ENCODE measurements at regions not wholly inside any gene's neighbourhood (a gene's known extent, or its start where the extent isn't known, plus 50 kb on each side); places are given as distances from the start of the nearest gene placed in this dataset.

- Mint-ChIP-seq H3K9me3 (no peaks in the 10 kb centered on the region), H3K27ac (peak overlapping the region; percentile 36; the same call in 1 of the 2 replicates), H3K36me3 (ENCODE audit: low read depth) (peaks cover 5% of the 10 kb centered on the region; the same call in 1 of the 2 replicates), H3K27me3 (ENCODE audit: insufficient read depth) (peaks cover 1% of the 10 kb centered on the region; the same call in 1 of the 2 replicates), H3K4me3 (no peak overlapping the region), H3K4me1 (ENCODE audit: low read depth) (peaks cover 76% of the 10 kb centered on the region)
- TF ChIP-seq CTCF (IDR thresholded peaks at IDR 0.05), result no peak
- no peak for DNase-seq
Observed at GRCh38 chr6:139536751-139537617, 162.5 kb upstream of the CITED2 start.

GRCh38 chr6:139534472-139535115 is 160.1 kb upstream of the CITED2 start:
- DNase-seq, result no peak
- peak overlapping the region; percentile 88 for H3K27ac Mint-ChIP-seq
- peaks cover 67% of the 10 kb centered on the region for H3K4me1 Mint-ChIP-seq (ENCODE audit: low read depth)
- H3K9me3 Mint-ChIP-seq, result no peaks in the 10 kb centered on the region
- H3K27me3 Mint-ChIP-seq (ENCODE audit: insufficient read depth), result peaks cover 1% of the 10 kb centered on the region; the same call in 1 of the 2 replicates
- peaks cover 5% of the 10 kb centered on the region; the same call in 1 of the 2 replicates for H3K36me3 Mint-ChIP-seq (ENCODE audit: low read depth)
- no peak for TF ChIP-seq CTCF (IDR thresholded peaks at IDR 0.05)
- H3K4me3 Mint-ChIP-seq, result peak overlapping the region; percentile 27; the same call in 1 of the 2 replicates

GRCh38 chr6:139533573-139534471 is 159.4 kb upstream of the CITED2 start:
- peak; percentile 68 for DNase-seq
- Mint-ChIP-seq H3K36me3 (ENCODE audit: low read depth) (peaks cover 5% of the 10 kb centered on the region; the same call in 1 of the 2 replicates), H3K4me3 (peak overlapping the region; percentile 55), H3K27ac (peak overlapping the region; percentile 88), H3K9me3 (no peaks in the 10 kb centered on the region), H3K27me3 (ENCODE audit: insufficient read depth) (peaks cover 1% of the 10 kb centered on the region; the same call in 1 of the 2 replicates), H3K4me1 (ENCODE audit: low read depth) (peaks cover 59% of the 10 kb centered on the region)
- TF ChIP-seq CTCF (IDR thresholded peaks at IDR 0.05), result no peak

GRCh38 chr6:139533171-139533570 is 158.7 kb upstream of the CITED2 start:
- H3K27me3 Mint-ChIP-seq (ENCODE audit: insufficient read depth), result peaks cover 1% of the 10 kb centered on the region; the same call in 1 of the 2 replicates
- H3K9me3 Mint-ChIP-seq, result no peaks in the 10 kb centered on the region
- H3K4me1 Mint-ChIP-seq (ENCODE audit: low read depth), result peaks cover 53% of the 10 kb centered on the region
- H3K27ac Mint-ChIP-seq, result peak overlapping the region; percentile 88
- peak overlapping the region; percentile 55 for H3K4me3 Mint-ChIP-seq
- no peak for TF ChIP-seq CTCF (IDR thresholded peaks at IDR 0.05)
- DNase-seq, result no peak
- peaks cover 5% of the 10 kb centered on the region; the same call in 1 of the 2 replicates for H3K36me3 Mint-ChIP-seq (ENCODE audit: low read depth)

All from HFFc6 (cell line).